HFFc6 (cell line): ENCODE measurements at regions not wholly inside any gene's neighbourhood (a gene's known extent, or its start where the extent isn't known, plus 50 kb on each side); places are given as distances from the start of the nearest gene placed in this dataset.

Source experiments
- DNase-seq: peaks from one replicate; pipeline ENCODE4 v3.0.0-alpha.2; 2018
- H3K27ac Mint-ChIP-seq: 2 replicates; pipeline ENCODE4 v1.8.0; 2020; ENCODE audit warnings: mild to moderate bottlenecking, mixed read lengths
- H3K27me3 Mint-ChIP-seq: 2 replicates; pipeline ENCODE4 v1.8.0; 2021; ENCODE audit warnings: mild to moderate bottlenecking, moderate library complexity, mixed read lengths; ENCODE audit not compliant: insufficient read depth
- H3K36me3 Mint-ChIP-seq: 2 replicates; pipeline ENCODE4 v1.8.0; 2021; ENCODE audit warnings: low read depth, mixed read lengths
- H3K4me1 Mint-ChIP-seq: 2 replicates; pipeline ENCODE4 v1.8.0; 2020; ENCODE audit warnings: low read depth, mixed read lengths
- H3K4me3 Mint-ChIP-seq: 2 replicates; pipeline ENCODE4 v1.8.0; 2020; ENCODE audit warnings: mild to moderate bottlenecking, moderate library complexity, mixed read lengths
- H3K9me3 Mint-ChIP-seq: 2 replicates; pipeline ENCODE4 v1.8.0; 2020; ENCODE audit warnings: mild to moderate bottlenecking, mixed read lengths
- TF ChIP-seq, protein P1 (sequence below): fragments of 200-600 bp; sonication (generic); IDR thresholded peaks from 2 replicates; pipeline ENCODE4 v1.5.0; 2021; ENCODE audit warnings: antibody characterized with exemption, mild to moderate bottlenecking

DNA sequence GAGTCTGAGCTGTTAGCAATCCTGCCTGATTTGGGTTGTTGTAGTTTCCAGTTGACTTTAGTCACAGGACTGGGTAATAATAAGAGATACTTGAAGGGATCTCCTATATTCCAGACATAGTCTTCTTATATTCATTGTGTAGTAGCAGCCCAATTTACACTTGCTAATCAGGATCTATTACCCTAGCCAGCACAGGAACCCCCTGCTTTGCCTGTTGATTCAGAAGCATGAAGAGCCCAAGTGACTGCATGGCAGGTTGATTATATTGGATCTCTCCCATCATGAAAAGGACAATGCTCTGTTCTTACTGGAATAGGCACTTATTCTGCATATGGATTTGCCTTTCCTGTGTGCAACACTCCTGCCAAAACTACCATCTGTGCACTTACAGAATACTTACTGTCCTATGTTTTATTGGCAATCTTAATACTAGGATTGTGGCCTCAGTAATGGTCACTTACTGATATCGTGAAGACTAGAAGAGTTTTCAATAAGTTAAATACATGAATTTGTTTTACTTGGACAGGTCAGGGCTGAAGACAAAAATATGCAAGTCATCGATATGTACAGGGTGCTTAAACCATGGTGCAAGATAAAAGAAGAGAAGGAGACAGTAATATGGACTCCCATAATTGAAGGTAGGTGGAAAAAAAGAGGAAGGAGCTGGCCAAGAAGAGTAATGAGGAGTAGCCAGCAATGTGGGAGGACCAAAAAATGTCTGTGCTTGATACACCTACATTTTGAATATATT is 304.1 kb downstream of the MCTP2 start:
- Mint-ChIP-seq H3K36me3 (no peaks in the 10 kb centered on the region), H3K4me3 (no peak overlapping the region), H3K9me3 (peaks cover 44% of the 10 kb centered on the region), H3K27me3 (peaks cover 1% of the 10 kb centered on the region; the same call in 1 of the 2 replicates), H3K27ac (no peak overlapping the region), H3K4me1 (no peaks in the 10 kb centered on the region)
- DNase-seq = no peak
- TF ChIP-seq, protein P1, sequence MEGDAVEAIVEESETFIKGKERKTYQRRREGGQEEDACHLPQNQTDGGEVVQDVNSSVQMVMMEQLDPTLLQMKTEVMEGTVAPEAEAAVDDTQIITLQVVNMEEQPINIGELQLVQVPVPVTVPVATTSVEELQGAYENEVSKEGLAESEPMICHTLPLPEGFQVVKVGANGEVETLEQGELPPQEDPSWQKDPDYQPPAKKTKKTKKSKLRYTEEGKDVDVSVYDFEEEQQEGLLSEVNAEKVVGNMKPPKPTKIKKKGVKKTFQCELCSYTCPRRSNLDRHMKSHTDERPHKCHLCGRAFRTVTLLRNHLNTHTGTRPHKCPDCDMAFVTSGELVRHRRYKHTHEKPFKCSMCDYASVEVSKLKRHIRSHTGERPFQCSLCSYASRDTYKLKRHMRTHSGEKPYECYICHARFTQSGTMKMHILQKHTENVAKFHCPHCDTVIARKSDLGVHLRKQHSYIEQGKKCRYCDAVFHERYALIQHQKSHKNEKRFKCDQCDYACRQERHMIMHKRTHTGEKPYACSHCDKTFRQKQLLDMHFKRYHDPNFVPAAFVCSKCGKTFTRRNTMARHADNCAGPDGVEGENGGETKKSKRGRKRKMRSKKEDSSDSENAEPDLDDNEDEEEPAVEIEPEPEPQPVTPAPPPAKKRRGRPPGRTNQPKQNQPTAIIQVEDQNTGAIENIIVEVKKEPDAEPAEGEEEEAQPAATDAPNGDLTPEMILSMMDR = no peak

DNA sequence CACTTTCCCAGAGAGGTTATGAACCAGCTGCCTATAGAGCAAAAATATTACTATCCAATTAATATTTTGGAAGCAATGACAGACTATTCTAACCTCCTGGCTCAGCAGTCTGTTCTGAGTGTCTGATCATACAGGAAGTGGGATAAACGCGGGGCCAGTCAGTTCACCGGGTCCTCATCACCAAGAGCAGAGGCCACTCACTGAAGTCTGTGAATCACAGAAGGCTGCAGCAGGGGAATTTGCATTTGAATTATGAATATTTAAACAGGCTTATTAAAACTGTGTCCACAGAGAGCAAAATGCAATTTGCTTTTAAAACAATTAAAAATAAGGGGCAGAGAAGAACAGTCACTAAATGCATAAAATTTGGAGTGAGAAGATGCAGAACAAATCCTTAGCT is 305.2 kb downstream of the MCTP2 start:
- Mint-ChIP-seq H3K9me3 (peaks cover 39% of the 10 kb centered on the region), H3K36me3 (no peaks in the 10 kb centered on the region), H3K27me3 (peaks cover 1% of the 10 kb centered on the region; the same call in 1 of the 2 replicates), H3K4me1 (no peaks in the 10 kb centered on the region), H3K4me3 (no peak overlapping the region), H3K27ac (no peak overlapping the region)
- TF ChIP-seq, protein P1 = no peak
- no peak for DNase-seq

DNA sequence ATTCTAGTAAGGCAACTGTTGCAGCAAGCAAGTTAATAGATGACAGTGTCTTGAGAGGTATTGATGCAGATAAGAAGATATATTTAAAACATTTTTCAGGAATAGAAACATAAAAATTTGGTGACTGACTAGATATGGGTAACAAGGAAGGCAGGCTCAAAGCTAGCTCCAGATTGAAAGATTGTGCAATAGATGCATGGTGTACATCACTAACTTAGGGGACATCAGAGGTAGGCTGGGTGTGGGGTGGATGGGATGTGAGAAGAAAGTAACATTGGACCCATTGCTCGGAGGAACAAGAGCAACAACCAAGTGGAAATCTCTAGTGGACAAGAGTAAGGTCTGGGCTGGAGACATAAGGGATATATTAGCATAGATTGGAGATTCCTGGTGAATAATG is 306.9 kb downstream of the MCTP2 start:
- TF ChIP-seq, protein P1 = no peak
- H3K27ac Mint-ChIP-seq = no peak overlapping the region
- H3K9me3 Mint-ChIP-seq = peaks cover 35% of the 10 kb centered on the region
- no peak overlapping the region for H3K4me3 Mint-ChIP-seq
- no peaks in the 10 kb centered on the region for H3K4me1 Mint-ChIP-seq
- no peak for DNase-seq
- H3K27me3 Mint-ChIP-seq = peaks cover 1% of the 10 kb centered on the region; the same call in 1 of the 2 replicates
- H3K36me3 Mint-ChIP-seq = no peaks in the 10 kb centered on the region

DNA sequence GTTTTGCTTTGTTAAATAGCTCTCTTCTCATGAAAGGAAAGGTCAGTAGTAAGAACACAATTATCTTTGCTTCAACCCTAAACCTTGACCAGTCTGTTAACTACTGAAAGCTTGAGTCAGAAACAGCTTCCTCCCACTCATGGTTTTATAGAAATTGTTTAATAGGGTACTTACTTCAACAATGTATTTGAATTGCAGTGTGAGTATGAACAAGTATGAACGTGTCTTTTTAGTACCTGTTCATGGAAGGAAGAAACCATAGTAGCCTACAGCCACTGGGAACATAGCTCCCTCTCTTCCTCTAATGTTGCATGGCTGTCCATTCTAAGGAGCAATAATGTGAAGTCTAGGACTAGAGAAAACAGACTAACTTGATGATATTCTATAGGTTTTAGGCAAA is 311.0 kb downstream of the MCTP2 start:
- TF ChIP-seq, protein P1 = no peak
- H3K36me3 Mint-ChIP-seq = no peaks in the 10 kb centered on the region
- DNase-seq = no peak
- peaks cover under 1% of the 10 kb centered on the region; the same call in 1 of the 2 replicates for H3K27me3 Mint-ChIP-seq
- peaks cover 41% of the 10 kb centered on the region for H3K9me3 Mint-ChIP-seq
- no peaks in the 10 kb centered on the region for H3K4me1 Mint-ChIP-seq
- H3K27ac Mint-ChIP-seq = no peak overlapping the region
- no peak overlapping the region for H3K4me3 Mint-ChIP-seq

DNA sequence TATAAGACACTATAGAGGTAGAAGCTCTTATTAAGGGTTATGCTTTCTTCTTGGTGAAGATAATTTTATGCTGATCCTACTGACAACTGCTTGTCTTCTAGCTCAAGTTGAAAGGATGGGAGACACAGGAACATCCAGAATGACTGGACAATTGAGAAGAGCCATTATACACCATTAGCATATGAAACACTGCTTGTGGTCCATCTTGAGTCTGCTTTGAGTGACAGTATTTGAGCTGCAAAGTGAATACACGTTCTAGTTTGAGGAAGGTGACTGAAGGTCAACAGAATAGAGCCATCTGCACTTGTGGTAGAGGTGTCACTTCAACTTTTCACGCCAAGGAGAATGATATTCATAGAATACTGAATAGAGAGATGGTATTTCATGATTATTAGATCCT is 315.4 kb downstream of the MCTP2 start:
- H3K36me3 Mint-ChIP-seq = no peaks in the 10 kb centered on the region
- TF ChIP-seq, protein P1 = no peak
- no peaks in the 10 kb centered on the region for H3K27me3 Mint-ChIP-seq
- DNase-seq = no peak
- no peak overlapping the region for H3K4me3 Mint-ChIP-seq
- no peaks in the 10 kb centered on the region for H3K4me1 Mint-ChIP-seq
- peaks cover 57% of the 10 kb centered on the region for H3K9me3 Mint-ChIP-seq
- no peak overlapping the region for H3K27ac Mint-ChIP-seq
